Right atrium auricular region (tissue), 2 donors: ENCODE measurements at regions not wholly inside any gene's neighbourhood (a gene's known extent, or its start where the extent isn't known, plus 50 kb on each side); places are given as distances from the start of the nearest gene placed in this dataset.

ENCODE experiments used
- DNase-seq: peaks from one replicate; pipeline ENCODE4 v3.0.0-alpha.2; 2019; ENCODE audit warnings: low spot score
- H3K27ac ChIP-seq, 2 donors: fragments of 200-600 bp; sonication (generic); 1 replicate in 1 of 2; 2 replicates in 1 of 2; pipeline ENCODE4 v1.5.1; 2016 to 2019
- H3K27me3 ChIP-seq, 2 donors: fragments of 200-600 bp; sonication (generic); one replicate each; pipeline versions ENCODE4 v1.5.1 to v1.6.0; 2017 to 2019
- H3K36me3 ChIP-seq: fragments of 200-600 bp; sonication (generic); one replicate; pipeline ENCODE4 v1.5.1; 2016
- H3K4me1 ChIP-seq, 2 donors: fragments of 200-600 bp; sonication (generic); one replicate each; pipeline versions ENCODE4 v1.5.1 to v1.6.0; 2017 to 2019
- H3K4me3 ChIP-seq, 2 donors: fragments of 200-600 bp; sonication (generic); 1 replicate in 1 of 2; 2 replicates in 1 of 2; pipeline ENCODE4 v1.5.1; 2017 to 2019; ENCODE audit warnings: mild to moderate bottlenecking in 1 of 2, moderate library complexity in 1 of 2
- H3K9me3 ChIP-seq, 2 donors: fragments of 200-600 bp; sonication (generic); one replicate each; pipeline ENCODE4 v1.5.1; 2019
- TF ChIP-seq, protein P1 (sequence below), 2 donors: fragments of 200-600 bp; sonication (generic); IDR thresholded peaks; one replicate each; pipeline ENCODE4 v1.5.1; 2019; ENCODE audit warnings: antibody characterized with exemption in 2 of 2

DNA sequence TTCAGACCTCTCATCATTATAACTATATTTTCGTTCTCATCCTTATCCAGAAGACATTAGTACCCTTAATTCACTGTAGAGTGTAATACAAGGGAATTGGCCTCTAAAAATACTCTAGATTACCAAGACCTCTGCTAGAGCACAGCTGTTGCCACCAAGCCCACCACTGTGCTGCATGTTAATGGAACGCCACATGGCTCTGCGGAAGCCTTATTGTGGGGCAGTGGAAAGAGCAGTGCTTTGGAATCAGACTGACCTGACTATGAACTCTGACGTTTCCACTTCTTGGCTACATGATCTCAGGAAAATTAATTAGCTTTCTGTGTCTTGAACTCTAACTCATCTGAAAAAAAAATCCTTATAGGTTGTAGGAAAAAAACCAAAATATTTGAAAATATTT lies 222.1 kb downstream of the LMX1A start:
- H3K4me1 ChIP-seq = no peaks in the 10 kb centered on the region
- no peak for DNase-seq
- no peaks in the 10 kb centered on the region for H3K36me3 ChIP-seq
- H3K9me3 ChIP-seq = no peaks in the 10 kb centered on the region
- no peak overlapping the region for H3K4me3 ChIP-seq
- TF ChIP-seq, protein P1, sequence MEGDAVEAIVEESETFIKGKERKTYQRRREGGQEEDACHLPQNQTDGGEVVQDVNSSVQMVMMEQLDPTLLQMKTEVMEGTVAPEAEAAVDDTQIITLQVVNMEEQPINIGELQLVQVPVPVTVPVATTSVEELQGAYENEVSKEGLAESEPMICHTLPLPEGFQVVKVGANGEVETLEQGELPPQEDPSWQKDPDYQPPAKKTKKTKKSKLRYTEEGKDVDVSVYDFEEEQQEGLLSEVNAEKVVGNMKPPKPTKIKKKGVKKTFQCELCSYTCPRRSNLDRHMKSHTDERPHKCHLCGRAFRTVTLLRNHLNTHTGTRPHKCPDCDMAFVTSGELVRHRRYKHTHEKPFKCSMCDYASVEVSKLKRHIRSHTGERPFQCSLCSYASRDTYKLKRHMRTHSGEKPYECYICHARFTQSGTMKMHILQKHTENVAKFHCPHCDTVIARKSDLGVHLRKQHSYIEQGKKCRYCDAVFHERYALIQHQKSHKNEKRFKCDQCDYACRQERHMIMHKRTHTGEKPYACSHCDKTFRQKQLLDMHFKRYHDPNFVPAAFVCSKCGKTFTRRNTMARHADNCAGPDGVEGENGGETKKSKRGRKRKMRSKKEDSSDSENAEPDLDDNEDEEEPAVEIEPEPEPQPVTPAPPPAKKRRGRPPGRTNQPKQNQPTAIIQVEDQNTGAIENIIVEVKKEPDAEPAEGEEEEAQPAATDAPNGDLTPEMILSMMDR (IDR thresholded peaks at IDR 0.05) = no peak
- H3K27ac ChIP-seq = no peak overlapping the region
- H3K27me3 ChIP-seq = no peaks in the 10 kb centered on the region

DNA sequence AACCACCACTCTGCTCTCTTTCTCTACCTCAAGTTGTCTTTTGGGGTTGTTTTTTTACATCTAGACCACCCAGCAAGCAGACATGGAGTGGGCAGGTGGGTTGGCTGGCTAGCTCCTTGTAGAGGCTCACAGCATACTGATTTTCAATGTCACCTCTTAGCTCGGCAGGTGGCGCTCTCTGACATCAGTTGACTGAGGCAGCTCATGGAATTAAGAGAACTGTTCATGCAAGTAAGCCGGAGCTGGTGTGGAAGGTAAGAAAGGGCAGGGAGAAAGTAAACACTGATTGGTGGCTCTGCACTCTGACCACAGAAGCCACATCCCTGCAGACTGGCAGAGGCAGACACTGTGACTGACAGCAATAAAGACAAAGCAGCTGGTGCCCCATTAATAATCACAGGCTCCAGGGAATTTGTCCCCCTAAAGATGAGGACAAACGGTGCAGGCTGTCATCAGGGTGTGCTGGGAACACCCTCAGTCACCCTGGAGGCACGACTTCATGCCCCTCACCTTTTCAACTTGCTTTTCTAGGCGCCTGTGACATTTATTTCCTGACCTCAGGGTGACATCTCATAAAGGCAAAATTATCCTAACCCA lies 226.8 kb downstream of the LMX1A start:
- no peaks in the 10 kb centered on the region for H3K4me1 ChIP-seq
- no peaks in the 10 kb centered on the region for H3K36me3 ChIP-seq
- H3K4me3 ChIP-seq = no peak overlapping the region
- DNase-seq = no peak
- no peaks in the 10 kb centered on the region for H3K9me3 ChIP-seq
- no peak overlapping the region for H3K27ac ChIP-seq
- H3K27me3 ChIP-seq = no peaks in the 10 kb centered on the region
- TF ChIP-seq, protein P1 (IDR thresholded peaks at IDR 0.05) = peak; percentile 16 to 51

DNA sequence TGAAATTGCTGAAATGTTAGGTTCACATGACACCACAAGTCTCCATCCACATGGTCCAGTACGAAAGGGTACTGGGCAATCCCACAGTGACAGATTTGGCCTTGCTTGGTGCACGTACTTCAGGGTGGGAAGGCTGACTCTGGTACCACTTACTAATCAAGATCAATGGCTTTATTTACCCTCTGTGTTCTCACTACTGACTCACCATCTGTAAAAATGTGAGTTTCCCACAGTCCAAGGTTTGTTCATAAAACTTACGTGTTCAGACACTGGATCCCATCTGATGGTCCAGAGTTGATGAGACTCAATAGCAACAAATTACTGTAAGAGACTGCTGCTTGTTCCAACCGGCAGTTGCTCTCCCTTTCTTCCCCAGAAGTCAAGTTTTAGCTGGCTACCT lies 231.7 kb downstream of the LMX1A start:
- H3K4me3 ChIP-seq = no peak overlapping the region
- no peaks in the 10 kb centered on the region for H3K36me3 ChIP-seq
- TF ChIP-seq, protein P1 (IDR thresholded peaks at IDR 0.05) = no peak
- DNase-seq = no peak
- H3K27me3 ChIP-seq = no peaks in the 10 kb centered on the region
- no peak overlapping the region for H3K27ac ChIP-seq
- H3K4me1 ChIP-seq = no peaks in the 10 kb centered on the region
- no peaks in the 10 kb centered on the region for H3K9me3 ChIP-seq

DNA sequence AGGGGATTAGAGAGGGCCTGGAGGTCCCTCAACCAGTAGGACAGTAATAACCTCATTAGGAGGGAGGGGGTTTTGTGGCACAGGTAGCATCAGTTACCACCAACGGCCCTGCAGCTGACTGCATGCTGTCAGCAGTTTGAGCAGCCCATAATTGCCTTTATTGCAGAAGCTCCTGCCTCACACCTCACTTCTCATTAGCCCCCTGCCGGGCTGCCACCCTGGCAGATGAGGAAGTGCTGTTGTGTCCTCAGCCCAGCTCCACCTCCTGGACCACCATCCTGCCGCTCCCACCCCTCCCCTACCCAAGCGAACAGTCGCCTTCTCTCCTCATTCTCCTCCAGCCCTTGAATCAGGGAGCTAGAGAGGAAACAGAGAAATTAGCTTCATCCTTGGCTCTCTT lies 237.4 kb downstream of the LMX1A start:
- H3K4me1 ChIP-seq = no peaks in the 10 kb centered on the region
- no peaks in the 10 kb centered on the region for H3K9me3 ChIP-seq
- TF ChIP-seq, protein P1 (IDR thresholded peaks at IDR 0.05) = no peak
- H3K36me3 ChIP-seq = no peaks in the 10 kb centered on the region
- peaks cover 0 to 7% of the 10 kb centered on the region in 2 donors for H3K27me3 ChIP-seq
- no peak overlapping the region for H3K27ac ChIP-seq
- H3K4me3 ChIP-seq = no peak overlapping the region
- DNase-seq = no peak

DNA sequence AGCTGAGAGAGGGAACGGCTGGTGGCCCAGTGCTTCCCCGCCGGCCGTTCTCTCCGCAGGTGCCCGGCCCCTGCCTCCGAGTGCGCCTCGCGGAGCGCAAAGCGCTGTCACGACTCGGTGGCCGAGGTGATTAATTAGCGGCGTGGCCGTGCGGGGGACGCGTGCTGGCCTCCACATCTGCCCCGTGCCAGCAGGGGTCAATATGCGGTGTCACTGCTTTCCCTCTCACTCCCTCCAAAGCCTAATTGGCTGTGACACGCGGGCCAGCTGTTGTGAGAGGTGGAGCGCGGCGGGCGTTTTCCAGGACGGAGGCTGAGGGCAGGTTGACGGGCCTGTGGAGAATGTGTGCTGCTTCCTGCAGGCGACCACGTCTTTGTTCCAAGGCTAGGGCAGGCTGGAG lies 239.0 kb downstream of the LMX1A start:
- Histone ChIP-seq H3K9me3 (no peaks in the 10 kb centered on the region), H3K27ac (no peak overlapping the region), H3K4me3 (no peak overlapping the region), H3K36me3 (no peaks in the 10 kb centered on the region), H3K4me1 (no peaks in the 10 kb centered on the region), H3K27me3 (peaks cover 0 to 7% of the 10 kb centered on the region in 2 donors)
- TF ChIP-seq, protein P1 (IDR thresholded peaks at IDR 0.05) = no peak
- DNase-seq = no peak

DNA sequence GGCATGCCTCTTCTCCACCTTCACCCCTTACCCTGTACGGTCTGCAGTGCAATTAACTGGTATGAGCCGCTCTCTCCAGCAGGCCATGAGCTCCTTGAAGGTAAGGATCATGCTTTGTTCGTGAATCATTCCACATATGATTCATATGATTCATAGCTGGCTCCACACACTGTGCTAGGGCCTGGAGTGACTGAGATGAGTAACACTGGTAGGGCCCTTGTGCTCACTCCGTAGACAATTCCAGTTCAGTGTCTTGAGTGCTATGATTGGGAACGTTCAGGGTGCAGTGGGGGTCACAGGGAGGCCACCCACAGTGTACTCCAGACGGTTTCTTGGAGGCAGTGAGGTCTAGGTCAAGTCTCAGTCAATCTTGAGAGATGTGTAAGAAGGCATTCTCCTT lies 239.8 kb downstream of the LMX1A start:
- no peak for DNase-seq
- Histone ChIP-seq H3K27me3 (peaks cover 0 to 7% of the 10 kb centered on the region in 2 donors), H3K9me3 (no peaks in the 10 kb centered on the region), H3K36me3 (no peaks in the 10 kb centered on the region), H3K4me1 (no peaks in the 10 kb centered on the region), H3K4me3 (no peak overlapping the region), H3K27ac (no peak overlapping the region)
- TF ChIP-seq, protein P1 (IDR thresholded peaks at IDR 0.05) = no peak
